Adipocyte (in vitro differentiated cells): ENCODE measurements at regions not wholly inside any gene's neighbourhood (a gene's known extent, or its start where the extent isn't known, plus 50 kb on each side); places are given as distances from the start of the nearest gene placed in this dataset.

Experiments used
- DNase-seq: peaks from one replicate; pipeline ENCODE4 v3.0.0-alpha.2; 2015; ENCODE audit warnings: low read depth
- H3K27me3 ChIP-seq: replicated peaks from 2 replicates; pipeline ENCODE4 v1.7.0; 2013; ENCODE audit warnings: mild to moderate bottlenecking, low read length, moderate library complexity; ENCODE audit not compliant: control insufficient read depth, insufficient read depth
- H3K36me3 ChIP-seq: 2 replicates; pipeline ENCODE4 v1.7.0; 2013; ENCODE audit warnings: low read length, mild to moderate bottlenecking, moderate library complexity; ENCODE audit not compliant: control insufficient read depth, insufficient read depth, severe bottlenecking
- H3K4me1 ChIP-seq: 2 replicates; pipeline ENCODE4 v1.7.0; 2013; ENCODE audit warnings: mild to moderate bottlenecking, low read length, moderate library complexity; ENCODE audit not compliant: control insufficient read depth, insufficient read depth
- H3K4me3 ChIP-seq: 2 replicates; pipeline ENCODE4 v1.7.0; 2013; ENCODE audit warnings: mild to moderate bottlenecking, low read length, moderate library complexity
- H3K9ac ChIP-seq: 2 replicates; pipeline ENCODE4 v1.7.0; 2013; ENCODE audit warnings: mild to moderate bottlenecking, low read length, moderate library complexity
- H3K9me3 ChIP-seq: 2 replicates; pipeline ENCODE4 v1.7.0; 2013; ENCODE audit warnings: mild to moderate bottlenecking, low read length, moderate library complexity; ENCODE audit not compliant: control insufficient read depth

GRCh38 chr4:60934566-60935295 is 265.4 kb upstream of the ADGRL3 start:
- DNase-seq: peak; percentile 70
- H3K36me3 ChIP-seq: no peaks in the 10 kb centered on the region
- no peaks in the 10 kb centered on the region for H3K4me1 ChIP-seq
- H3K4me3 ChIP-seq: no peak overlapping the region
- H3K9ac ChIP-seq: no peak overlapping the region
- H3K9me3 ChIP-seq: no peaks in the 10 kb centered on the region
- no peaks in the 10 kb centered on the region for H3K27me3 ChIP-seq

GRCh38 chr4:60938181-60938580 is 261.9 kb upstream of the ADGRL3 start:
- no peak overlapping the region for H3K4me3 ChIP-seq
- no peaks in the 10 kb centered on the region for H3K4me1 ChIP-seq
- H3K9me3 ChIP-seq: no peaks in the 10 kb centered on the region
- no peak for DNase-seq
- no peaks in the 10 kb centered on the region for H3K27me3 ChIP-seq
- H3K9ac ChIP-seq: no peak overlapping the region
- no peaks in the 10 kb centered on the region for H3K36me3 ChIP-seq

GRCh38 chr4:60938621-60939020 is 261.5 kb upstream of the ADGRL3 start:
- H3K4me3 ChIP-seq: no peak overlapping the region
- no peak for DNase-seq
- H3K4me1 ChIP-seq: no peaks in the 10 kb centered on the region
- H3K36me3 ChIP-seq: no peaks in the 10 kb centered on the region
- H3K9ac ChIP-seq: no peak overlapping the region
- no peaks in the 10 kb centered on the region for H3K27me3 ChIP-seq
- H3K9me3 ChIP-seq: no peaks in the 10 kb centered on the region

GRCh38 chr4:60944060-60944459 is 256.1 kb upstream of the ADGRL3 start:
- no peak overlapping the region for H3K9ac ChIP-seq
- H3K4me1 ChIP-seq: no peaks in the 10 kb centered on the region
- no peak overlapping the region for H3K4me3 ChIP-seq
- H3K36me3 ChIP-seq: no peaks in the 10 kb centered on the region
- H3K27me3 ChIP-seq: no peaks in the 10 kb centered on the region
- no peak for DNase-seq
- H3K9me3 ChIP-seq: no peaks in the 10 kb centered on the region

GRCh38 chr4:60945641-60946040 is 254.5 kb upstream of the ADGRL3 start:
- no peaks in the 10 kb centered on the region for H3K9me3 ChIP-seq
- H3K27me3 ChIP-seq: no peaks in the 10 kb centered on the region
- H3K4me1 ChIP-seq: no peaks in the 10 kb centered on the region
- DNase-seq: no peak
- H3K36me3 ChIP-seq: no peaks in the 10 kb centered on the region
- no peak overlapping the region for H3K9ac ChIP-seq
- no peak overlapping the region for H3K4me3 ChIP-seq

GRCh38 chr4:60948008-60948407 is 252.1 kb upstream of the ADGRL3 start:
- Histone ChIP-seq H3K36me3 (no peaks in the 10 kb centered on the region), H3K9ac (no peak overlapping the region), H3K27me3 (no peaks in the 10 kb centered on the region), H3K9me3 (no peaks in the 10 kb centered on the region), H3K4me1 (no peaks in the 10 kb centered on the region), H3K4me3 (no peak overlapping the region)
- DNase-seq: peak; percentile 9

GRCh38 chr4:60952921-60953320 is 247.2 kb upstream of the ADGRL3 start:
- DNase-seq: no peak
- Histone ChIP-seq H3K4me3 (no peak overlapping the region), H3K36me3 (no peaks in the 10 kb centered on the region), H3K9ac (no peak overlapping the region), H3K27me3 (no peaks in the 10 kb centered on the region), H3K4me1 (no peaks in the 10 kb centered on the region), H3K9me3 (no peaks in the 10 kb centered on the region)

- no peaks in the 10 kb centered on the region for H3K36me3 ChIP-seq
Measured at GRCh38 chr4:60953826-60954225, 246.3 kb upstream of the ADGRL3 start.

GRCh38 chr4:60962286-60962685 is 237.8 kb upstream of the ADGRL3 start:
- no peaks in the 10 kb centered on the region for H3K4me1 ChIP-seq
- no peaks in the 10 kb centered on the region for H3K9me3 ChIP-seq
- H3K27me3 ChIP-seq: no peaks in the 10 kb centered on the region
- no peak overlapping the region for H3K4me3 ChIP-seq
- no peaks in the 10 kb centered on the region for H3K36me3 ChIP-seq
- H3K9ac ChIP-seq: no peak overlapping the region
- no peak for DNase-seq

More at GRCh38 chr4:60953826-60954225, 246.3 kb upstream of the ADGRL3 start:
- Histone ChIP-seq H3K4me3 (no peak overlapping the region), H3K9me3 (no peaks in the 10 kb centered on the region), H3K27me3 (no peaks in the 10 kb centered on the region), H3K4me1 (no peaks in the 10 kb centered on the region), H3K9ac (no peak overlapping the region)
- peak; percentile 10 for DNase-seq

- Histone ChIP-seq H3K4me1 (no peaks in the 10 kb centered on the region), H3K4me3 (no peak overlapping the region), H3K9ac (no peak overlapping the region), H3K36me3 (no peaks in the 10 kb centered on the region), H3K27me3 (no peaks in the 10 kb centered on the region), H3K9me3 (no peaks in the 10 kb centered on the region)
- no peak for DNase-seq
Measured at GRCh38 chr4:60981534-60981933, 218.6 kb upstream of the ADGRL3 start.

GRCh38 chr4:60989141-60989540 is 211.0 kb upstream of the ADGRL3 start:
- Histone ChIP-seq H3K9me3 (no peaks in the 10 kb centered on the region), H3K36me3 (no peaks in the 10 kb centered on the region), H3K4me1 (no peaks in the 10 kb centered on the region), H3K9ac (no peak overlapping the region), H3K4me3 (no peak overlapping the region), H3K27me3 (no peaks in the 10 kb centered on the region)
- no peak for DNase-seq

- H3K9ac ChIP-seq: no peak overlapping the region
- DNase-seq: peak; percentile 15
- no peaks in the 10 kb centered on the region for H3K36me3 ChIP-seq
- H3K4me3 ChIP-seq: no peak overlapping the region
- no peaks in the 10 kb centered on the region for H3K4me1 ChIP-seq
- H3K9me3 ChIP-seq: no peaks in the 10 kb centered on the region
- H3K27me3 ChIP-seq: no peaks in the 10 kb centered on the region
Measured at GRCh38 chr4:60992037-60992436, 208.1 kb upstream of the ADGRL3 start.
